ENCODE measurements at regions not wholly inside any gene's neighbourhood (a gene's known extent, or its start where the extent isn't known, plus 50 kb on each side); places are given as distances from the start of the nearest gene placed in this dataset.

DNA sequence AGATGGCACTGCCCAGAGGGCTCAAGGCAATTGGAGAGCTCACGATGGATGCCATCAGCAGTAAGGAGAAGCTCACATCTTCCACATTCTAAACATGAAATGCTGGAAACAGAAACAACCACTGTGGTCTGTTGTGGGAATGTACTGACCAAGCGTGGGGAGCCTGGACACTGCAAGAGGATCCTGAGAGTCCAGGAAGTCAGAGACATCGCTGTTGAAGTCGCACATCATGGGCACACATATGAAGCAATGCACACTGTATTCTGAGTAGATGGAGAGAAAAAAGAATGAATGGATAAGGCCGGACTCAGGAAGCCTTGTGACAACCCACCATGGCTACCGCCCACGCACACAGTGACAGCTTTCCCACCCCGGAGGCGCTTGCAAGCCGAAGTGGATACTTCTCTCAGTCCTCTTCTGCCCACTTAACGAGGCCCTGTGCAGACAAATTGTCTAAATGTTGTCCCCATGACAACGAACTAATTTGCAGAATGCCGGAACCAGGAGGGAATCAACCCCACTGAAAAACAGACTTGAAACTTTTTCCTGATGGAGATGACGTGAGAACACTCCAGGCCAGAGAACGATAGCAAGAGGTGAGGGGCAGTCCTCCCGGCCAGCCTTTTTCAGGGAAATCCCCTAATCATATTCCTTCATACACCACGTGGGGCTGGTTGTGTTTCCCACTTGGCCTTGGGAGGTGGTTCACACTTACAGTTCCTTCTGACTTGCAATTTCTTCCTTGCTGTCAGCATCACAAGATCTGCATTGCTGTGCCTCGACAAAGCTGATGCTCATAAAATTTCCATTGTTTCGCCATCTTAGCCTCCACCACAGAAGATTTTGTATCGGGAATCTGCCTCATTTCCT lies 109.6 kb upstream of the SERP2 start:
- DNase-seq = peak; percentile 15
- 70% methylated on average over 20 of the region's 20 CpGs for WGBS, 2 experiments (ENCODE audit: low coverage in 1 of 2, low lambda C conversion rate in 2 of 2, missing lambda C conversion rate in 2 of 2)
- Histone ChIP-seq H3K27ac (no peak overlapping the region), H3K9me2 (ENCODE audit: insufficient read depth) (peaks cover 2% of the 10 kb centered on the region; the same call in 1 of the 2 replicates), H3F3A (ENCODE audit: insufficient read depth) (peaks cover 12% of the 10 kb centered on the region), H3K4me2 (ENCODE audit: unreplicated experiment) (no peak overlapping the region), H3K36me3 (ENCODE audit: low read depth) (no peaks in the 10 kb centered on the region), H3K4me1 (ENCODE audit: insufficient read depth) (peaks cover 21% of the 10 kb centered on the region), H2AFZ (no peak overlapping the region), H3K27me3 (replicated peaks; ENCODE audit: insufficient read depth) (no peaks in the 10 kb centered on the region), H3K9me3 (ENCODE audit: low read depth) (no peaks in the 10 kb centered on the region), H3K9ac (no peak overlapping the region), H3K79me2 (ENCODE audit: insufficient read depth) (no peaks in the 10 kb centered on the region), H4K20me1 (ENCODE audit: insufficient read depth) (no peaks in the 10 kb centered on the region), H3K4me3 (no peak overlapping the region)
- no peak for TF ChIP-seq EZH2phosphoT487 (IDR thresholded peaks at IDR 0.05; ENCODE audit: insufficient read depth, low read depth)
- TF ChIP-seq EZH2 (IDR thresholded peaks at IDR 0.05; ENCODE audit: insufficient read depth, poor library complexity, severe bottlenecking) = no peak
- in situ Hi-C loops (cut with MboI) = no loop called here

DNA sequence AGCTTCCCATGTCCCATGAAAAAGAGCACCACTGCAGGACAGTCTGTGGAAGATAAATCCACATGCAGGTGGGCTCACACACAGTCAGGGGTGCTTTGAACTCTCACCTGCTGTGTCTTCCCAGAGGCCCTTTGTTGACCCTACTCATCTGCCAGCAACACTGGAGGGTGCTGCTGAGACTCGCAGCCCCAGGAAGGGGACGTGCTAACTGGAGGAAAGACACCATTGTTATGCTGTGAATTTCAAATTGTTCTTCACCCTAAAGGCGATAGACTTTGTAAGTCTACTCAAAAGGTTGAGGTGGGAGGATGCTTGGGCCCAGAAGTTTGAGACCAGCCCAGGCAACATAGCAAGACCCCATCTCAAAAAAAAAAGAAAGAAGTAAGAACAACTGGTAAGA lies 107.3 kb upstream of the SERP2 start:
- 68 to 74% methylated on average over 3 of the region's 3 CpGs for WGBS, 2 experiments (ENCODE audit: low coverage in 1 of 2, low lambda C conversion rate in 2 of 2, missing lambda C conversion rate in 2 of 2)
- H3K9me2 ChIP-seq (ENCODE audit: insufficient read depth) = peaks cover 2% of the 10 kb centered on the region; the same call in 1 of the 2 replicates
- in situ Hi-C loops (cut with MboI) = no loop called here
- H4K20me1 ChIP-seq (ENCODE audit: insufficient read depth) = no peaks in the 10 kb centered on the region
- DNase-seq = no peak
- no peak overlapping the region for H3K9ac ChIP-seq
- no peaks in the 10 kb centered on the region for H3K9me3 ChIP-seq (ENCODE audit: low read depth)
- H3F3A ChIP-seq (ENCODE audit: insufficient read depth) = peaks cover 19% of the 10 kb centered on the region
- no peaks in the 10 kb centered on the region for H3K79me2 ChIP-seq (ENCODE audit: insufficient read depth)
- H3K27me3 ChIP-seq (replicated peaks; ENCODE audit: insufficient read depth) = no peaks in the 10 kb centered on the region
- H3K4me1 ChIP-seq (ENCODE audit: insufficient read depth) = peaks cover 24% of the 10 kb centered on the region
- H3K36me3 ChIP-seq (ENCODE audit: low read depth) = no peaks in the 10 kb centered on the region
- H2AFZ ChIP-seq = no peak overlapping the region
- H3K4me2 ChIP-seq (ENCODE audit: unreplicated experiment) = no peak overlapping the region
- TF ChIP-seq EZH2 (IDR thresholded peaks at IDR 0.05; ENCODE audit: insufficient read depth, poor library complexity, severe bottlenecking) (no peak), EZH2phosphoT487 (IDR thresholded peaks at IDR 0.05; ENCODE audit: insufficient read depth, low read depth) (no peak)
- no peak overlapping the region for H3K27ac ChIP-seq
- no peak overlapping the region for H3K4me3 ChIP-seq

DNA sequence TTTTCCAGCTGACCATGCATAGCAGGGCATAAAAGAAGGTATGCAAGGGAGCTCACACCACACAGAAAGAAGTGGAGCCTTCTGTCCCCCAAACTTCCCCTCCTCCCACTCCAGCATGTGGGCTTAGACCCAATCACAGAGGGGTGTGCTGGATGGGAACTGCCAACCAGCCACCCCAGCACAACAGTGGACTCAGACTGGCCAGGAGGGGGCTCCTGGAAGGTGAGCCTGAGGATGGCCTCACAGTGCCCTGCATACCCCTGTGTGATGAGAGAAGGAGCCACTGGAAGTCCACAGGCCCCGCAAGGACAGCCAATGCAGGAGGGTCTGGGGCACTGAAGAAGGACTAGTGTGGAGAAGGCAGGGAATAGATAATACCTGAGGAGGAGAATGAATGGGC lies 106.9 kb upstream of the SERP2 start:
- no peak overlapping the region for H3K27ac ChIP-seq
- peaks cover 29% of the 10 kb centered on the region for H3K4me1 ChIP-seq (ENCODE audit: insufficient read depth)
- no peaks in the 10 kb centered on the region for H4K20me1 ChIP-seq (ENCODE audit: insufficient read depth)
- TF ChIP-seq EZH2 (IDR thresholded peaks at IDR 0.05; ENCODE audit: insufficient read depth, poor library complexity, severe bottlenecking) (no peak), EZH2phosphoT487 (IDR thresholded peaks at IDR 0.05; ENCODE audit: insufficient read depth, low read depth) (no peak)
- no peak overlapping the region for H2AFZ ChIP-seq
- H3K79me2 ChIP-seq (ENCODE audit: insufficient read depth) = no peaks in the 10 kb centered on the region
- H3K36me3 ChIP-seq (ENCODE audit: low read depth) = no peaks in the 10 kb centered on the region
- no peaks in the 10 kb centered on the region for H3K9me3 ChIP-seq (ENCODE audit: low read depth)
- H3K4me2 ChIP-seq (ENCODE audit: unreplicated experiment) = no peak overlapping the region
- no peaks in the 10 kb centered on the region for H3K27me3 ChIP-seq (replicated peaks; ENCODE audit: insufficient read depth)
- H3F3A ChIP-seq (ENCODE audit: insufficient read depth) = peaks cover 19% of the 10 kb centered on the region
- WGBS, 2 experiments (ENCODE audit: low coverage in 1 of 2, low lambda C conversion rate in 2 of 2, missing lambda C conversion rate in 2 of 2) = 83 to 86% methylated on average over 1 of the region's 1 CpG
- in situ Hi-C loops (cut with MboI) = no loop called here
- no peak overlapping the region for H3K9ac ChIP-seq
- no peak overlapping the region for H3K4me3 ChIP-seq
- H3K9me2 ChIP-seq (ENCODE audit: insufficient read depth) = peaks cover 2% of the 10 kb centered on the region; the same call in 1 of the 2 replicates
- no peak for DNase-seq

DNA sequence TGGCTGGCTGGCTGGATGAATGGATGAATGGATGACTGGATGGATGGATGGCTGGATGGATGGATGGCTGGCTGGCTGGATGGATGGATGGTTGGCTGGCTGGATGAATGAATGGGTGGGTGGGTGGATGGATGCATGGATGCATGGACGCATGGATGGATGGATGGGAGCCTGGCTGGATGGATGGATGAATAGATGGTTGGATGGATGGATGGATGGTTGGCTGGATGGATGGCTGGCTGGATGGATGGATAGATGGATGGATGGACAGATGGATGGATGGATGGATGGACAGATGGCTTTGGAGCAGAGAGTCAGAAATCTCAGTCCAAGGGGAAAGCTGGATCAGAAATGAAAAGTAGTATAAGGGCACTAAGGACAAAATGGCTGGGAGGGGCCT lies 106.4 kb upstream of the SERP2 start:
- WGBS, 2 experiments (ENCODE audit: low coverage in 1 of 2, low lambda C conversion rate in 2 of 2, missing lambda C conversion rate in 2 of 2) = 93 to 94% methylated on average over 1 of the region's 1 CpG
- Histone ChIP-seq H3K27me3 (replicated peaks; ENCODE audit: insufficient read depth) (no peaks in the 10 kb centered on the region), H3K36me3 (ENCODE audit: low read depth) (no peaks in the 10 kb centered on the region), H3K27ac (no peak overlapping the region), H3K9me2 (ENCODE audit: insufficient read depth) (peaks cover 2% of the 10 kb centered on the region; the same call in 1 of the 2 replicates), H3K9ac (no peak overlapping the region), H2AFZ (no peak overlapping the region), H3K4me3 (no peak overlapping the region), H3K4me1 (ENCODE audit: insufficient read depth) (peaks cover 33% of the 10 kb centered on the region), H3K79me2 (ENCODE audit: insufficient read depth) (no peaks in the 10 kb centered on the region), H3F3A (ENCODE audit: insufficient read depth) (peaks cover 19% of the 10 kb centered on the region), H3K4me2 (ENCODE audit: unreplicated experiment) (no peak overlapping the region), H4K20me1 (ENCODE audit: insufficient read depth) (no peaks in the 10 kb centered on the region), H3K9me3 (ENCODE audit: low read depth) (no peaks in the 10 kb centered on the region)
- no peak for TF ChIP-seq EZH2phosphoT487 (IDR thresholded peaks at IDR 0.05; ENCODE audit: insufficient read depth, low read depth)
- TF ChIP-seq EZH2 (IDR thresholded peaks at IDR 0.05; ENCODE audit: insufficient read depth, poor library complexity, severe bottlenecking) = no peak
- DNase-seq = no peak
- in situ Hi-C loops (cut with MboI) = no loop called here

Measured in GM23248 (cell line).